HepG2 (cell line): ENCODE measurements at regions not wholly inside any gene's neighbourhood (a gene's known extent, or its start where the extent isn't known, plus 50 kb on each side); places are given as distances from the start of the nearest gene placed in this dataset.
"Not testable (repeated sequence)": the region's sequence is repeated elsewhere in the genome, so short reads cannot be mapped to it uniquely, and the experiment has no call there.

Experiments
- CEBPB ChIP-seq: IDR thresholded peaks from 2 replicates; pipeline ENCODE4 v1.6.1; 2011; ENCODE audit warnings: low read depth, low read length, improper control_type of control experiment, borderline replicate concordance
- FOSL2 ChIP-seq: sonication (generic); formaldehyde crosslinking; IDR thresholded peaks from 2 replicates; pipeline ENCODE4 v1.4.0; 2020; ENCODE audit warnings: missing genetic modification reagents
- FOXJ3 ChIP-seq: sonication (generic); formaldehyde crosslinking; IDR thresholded peaks from 2 replicates; pipeline ENCODE4 v1.4.0; 2020; ENCODE audit warnings: missing genetic modification reagents, mild to moderate bottlenecking, borderline replicate concordance
- FOXP1 ChIP-seq, 2 experiments: fragments of 450-650 bp in 1 of 2; IDR thresholded peaks; 2 replicates each; pipeline ENCODE4 v1.6.1; 2017 to 2018; ENCODE audit warnings: antibody characterized with exemption in 1 of 2
- KLF16 ChIP-seq, 2 experiments: sonication (generic) in 1 of 2; formaldehyde crosslinking in 1 of 2; IDR thresholded peaks; 2 replicates each; pipeline versions ENCODE4 v1.6.1 to v1.8.0; 2016 to 2023; ENCODE audit warnings: missing genetic modification reagents in 2 of 2, missing compliant biosample characterization in 1 of 2
- MAZ ChIP-seq, 2 experiments: sonication (generic) in 1 of 2; formaldehyde crosslinking in 1 of 2; IDR thresholded peaks; 2 replicates each; pipeline versions ENCODE4 v1.5.0 to v1.6.1; 2012 to 2020; ENCODE audit warnings: low read depth in 2 of 2, mild to moderate bottlenecking in 2 of 2, borderline replicate concordance in 1 of 2, improper control_type of control experiment in 1 of 2, low read length in 1 of 2, missing genetic modification reagents in 1 of 2, moderate library complexity in 1 of 2
- MIXL1 ChIP-seq: IDR thresholded peaks from 2 replicates; pipeline ENCODE4 v1.6.1; 2016
- RAD21 ChIP-seq: fragments of 450-650 bp; formaldehyde crosslinking; IDR thresholded peaks from 2 replicates; pipeline ENCODE4 v1.5.0; 2020; ENCODE audit warnings: mild to moderate bottlenecking
- SKI ChIP-seq: fragments of 450-650 bp; IDR thresholded peaks from one replicate; pipeline ENCODE4 v1.6.1; 2018; ENCODE audit warnings: mild to moderate bottlenecking; ENCODE audit not compliant: partially characterized antibody
- SOX6 ChIP-seq, 2 experiments: fragments of 450-650 bp in 1 of 2; sonication (generic) in 1 of 2; formaldehyde crosslinking in 1 of 2; IDR thresholded peaks; 2 replicates each; pipeline versions ENCODE4 v1.4.0 to v1.6.1; 2017 to 2020; ENCODE audit warnings: antibody characterized with exemption in 1 of 2, mild to moderate bottlenecking in 1 of 2, missing genetic modification reagents in 1 of 2
- STAG1 ChIP-seq: sonication (generic); formaldehyde crosslinking; IDR thresholded peaks from 2 replicates; pipeline ENCODE4 v1.4.0; 2020; ENCODE audit warnings: missing genetic modification reagents
- TARDBP ChIP-seq: sonication (generic); formaldehyde crosslinking; IDR thresholded peaks from 2 replicates; pipeline ENCODE4 v1.8.0; 2022; ENCODE audit warnings: mild to moderate bottlenecking, missing genetic modification reagents
- ZMYM4 ChIP-seq: sonication (generic); formaldehyde crosslinking; IDR thresholded peaks from 2 replicates; pipeline ENCODE4 v1.8.1; 2023; ENCODE audit warnings: mild to moderate bottlenecking, missing genetic modification reagents
- ZNF12 ChIP-seq: sonication (generic); formaldehyde crosslinking; IDR thresholded peaks from 2 replicates; pipeline ENCODE4 v1.5.0; 2020; ENCODE audit warnings: missing genetic modification reagents
- TF ChIP-seq, protein P1 (sequence below): IDR thresholded peaks from 2 replicates; pipeline ENCODE4 v1.6.1; 2018; ENCODE audit warnings: missing genetic modification reagents, mild to moderate bottlenecking, missing compliant biosample characterization
- TF ChIP-seq, protein P2 (sequence below), 2 experiments: fragments of 450-650 bp in 1 of 2; sonication (generic) in 1 of 2; formaldehyde crosslinking; IDR thresholded peaks; 2 replicates each; pipeline versions ENCODE4 v1.5.0 to v1.8.0; 2020 to 2022; ENCODE audit warnings: mild to moderate bottlenecking in 1 of 2, missing genetic modification reagents in 1 of 2
- TF ChIP-seq, protein P3 (sequence below): sonication (generic); formaldehyde crosslinking; IDR thresholded peaks from 2 replicates; pipeline ENCODE4 v1.5.0; 2020; ENCODE audit warnings: mild to moderate bottlenecking, missing genetic modification reagents, moderate library complexity
- TF ChIP-seq, protein P4 (sequence below): sonication (generic); formaldehyde crosslinking; IDR thresholded peaks from 2 replicates; pipeline ENCODE4 v1.4.0; 2020; ENCODE audit warnings: missing genetic modification reagents, borderline replicate concordance

DNA sequence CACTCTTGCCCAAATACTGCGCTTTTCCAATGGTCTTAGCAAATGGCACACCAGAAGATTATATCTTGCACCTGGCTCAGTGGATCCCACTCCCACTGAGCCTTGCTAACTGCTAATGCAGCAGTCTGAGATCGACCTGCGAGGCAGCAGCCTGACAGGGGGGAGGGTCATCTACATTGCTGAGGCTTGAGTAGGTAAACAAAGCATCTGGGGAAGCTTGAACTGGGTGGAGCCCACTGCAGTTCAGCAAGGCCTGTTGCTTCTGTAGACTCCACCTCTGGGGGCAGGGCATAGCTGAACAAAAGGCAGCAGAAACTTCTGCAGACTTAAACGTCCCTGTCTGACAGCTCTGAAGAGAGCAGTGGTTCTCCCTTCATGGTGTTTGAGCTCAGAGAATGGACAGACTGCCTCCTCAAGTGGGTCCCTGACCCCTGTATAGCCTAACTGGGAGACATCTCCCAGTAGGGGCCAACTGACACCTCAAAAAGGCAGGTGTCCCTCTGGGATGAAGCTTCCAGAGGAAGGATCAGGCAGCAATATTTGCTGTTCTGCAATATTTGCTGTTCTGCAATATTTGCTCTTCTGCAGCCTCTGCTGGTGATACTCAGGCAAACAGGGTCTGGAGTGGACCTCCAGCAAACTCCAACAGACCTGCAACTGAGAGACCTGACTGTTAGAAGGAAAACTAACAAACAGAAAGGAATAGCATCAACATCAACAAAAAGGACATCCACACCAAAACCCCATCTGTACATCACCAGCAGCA is 93.0 kb upstream of the MEGF10 start (continued):
- not testable (repeated sequence) for TF ChIP-seq MAZ (IDR thresholded peaks at IDR 0.05; ENCODE audit: borderline replicate concordance, low read depth, low read length); SOX6 (IDR thresholded peaks at IDR 0.05); FOXP1 (IDR thresholded peaks at IDR 0.05)
- peak; percentile 29; the same call in 1 of the 2 replicates for TF ChIP-seq MAZ (CRISPR knock-in tag; IDR thresholded peaks at IDR 0.05; ENCODE audit: low read depth)
- peak; percentile 45; the same call in 1 of the 2 replicates for TF ChIP-seq SOX6 (CRISPR knock-in tag; IDR thresholded peaks at IDR 0.05)
- TF ChIP-seq CEBPB: peak; percentile 53; the same call in 1 of the 2 replicates
- TF ChIP-seq, protein P1, sequence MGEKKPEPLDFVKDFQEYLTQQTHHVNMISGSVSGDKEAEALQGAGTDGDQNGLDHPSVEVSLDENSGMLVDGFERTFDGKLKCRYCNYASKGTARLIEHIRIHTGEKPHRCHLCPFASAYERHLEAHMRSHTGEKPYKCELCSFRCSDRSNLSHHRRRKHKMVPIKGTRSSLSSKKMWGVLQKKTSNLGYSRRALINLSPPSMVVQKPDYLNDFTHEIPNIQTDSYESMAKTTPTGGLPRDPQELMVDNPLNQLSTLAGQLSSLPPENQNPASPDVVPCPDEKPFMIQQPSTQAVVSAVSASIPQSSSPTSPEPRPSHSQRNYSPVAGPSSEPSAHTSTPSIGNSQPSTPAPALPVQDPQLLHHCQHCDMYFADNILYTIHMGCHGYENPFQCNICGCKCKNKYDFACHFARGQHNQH (CRISPR knock-in tag): 0 out of 2 replicates have a peak, but pooled peaks have one; percentile 23
- 0 out of 2 replicates have a peak, but pooled peaks have one; percentile 2 for TF ChIP-seq ZMYM4 (CRISPR knock-in tag)
- peak; percentile 51 for TF ChIP-seq FOSL2
- TF ChIP-seq, protein P2, sequence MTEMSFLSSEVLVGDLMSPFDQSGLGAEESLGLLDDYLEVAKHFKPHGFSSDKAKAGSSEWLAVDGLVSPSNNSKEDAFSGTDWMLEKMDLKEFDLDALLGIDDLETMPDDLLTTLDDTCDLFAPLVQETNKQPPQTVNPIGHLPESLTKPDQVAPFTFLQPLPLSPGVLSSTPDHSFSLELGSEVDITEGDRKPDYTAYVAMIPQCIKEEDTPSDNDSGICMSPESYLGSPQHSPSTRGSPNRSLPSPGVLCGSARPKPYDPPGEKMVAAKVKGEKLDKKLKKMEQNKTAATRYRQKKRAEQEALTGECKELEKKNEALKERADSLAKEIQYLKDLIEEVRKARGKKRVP (CRISPR knock-in tag; IDR thresholded peaks at IDR 0.05): peak in 1 of 2 experiments; percentile 51; a peak in 1 of 4 replicates
- 0 out of 4 replicates have a peak, but pooled peaks of 1 of the 2 experiments have one; percentile 38 for TF ChIP-seq KLF16 (CRISPR knock-in tag; IDR thresholded peaks at IDR 0.05)
- TF ChIP-seq, protein P3, sequence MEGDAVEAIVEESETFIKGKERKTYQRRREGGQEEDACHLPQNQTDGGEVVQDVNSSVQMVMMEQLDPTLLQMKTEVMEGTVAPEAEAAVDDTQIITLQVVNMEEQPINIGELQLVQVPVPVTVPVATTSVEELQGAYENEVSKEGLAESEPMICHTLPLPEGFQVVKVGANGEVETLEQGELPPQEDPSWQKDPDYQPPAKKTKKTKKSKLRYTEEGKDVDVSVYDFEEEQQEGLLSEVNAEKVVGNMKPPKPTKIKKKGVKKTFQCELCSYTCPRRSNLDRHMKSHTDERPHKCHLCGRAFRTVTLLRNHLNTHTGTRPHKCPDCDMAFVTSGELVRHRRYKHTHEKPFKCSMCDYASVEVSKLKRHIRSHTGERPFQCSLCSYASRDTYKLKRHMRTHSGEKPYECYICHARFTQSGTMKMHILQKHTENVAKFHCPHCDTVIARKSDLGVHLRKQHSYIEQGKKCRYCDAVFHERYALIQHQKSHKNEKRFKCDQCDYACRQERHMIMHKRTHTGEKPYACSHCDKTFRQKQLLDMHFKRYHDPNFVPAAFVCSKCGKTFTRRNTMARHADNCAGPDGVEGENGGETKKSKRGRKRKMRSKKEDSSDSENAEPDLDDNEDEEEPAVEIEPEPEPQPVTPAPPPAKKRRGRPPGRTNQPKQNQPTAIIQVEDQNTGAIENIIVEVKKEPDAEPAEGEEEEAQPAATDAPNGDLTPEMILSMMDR (CRISPR knock-in tag): peak; percentile 64
- 0 out of 2 replicates have a peak, but pooled peaks have one; percentile 11 for TF ChIP-seq TARDBP (CRISPR knock-in tag)
- 0 out of 2 replicates have a peak, but pooled peaks have one; percentile 12 for TF ChIP-seq RAD21 (CRISPR knock-in tag)
- TF ChIP-seq FOXP1 (CRISPR knock-in tag; IDR thresholded peaks at IDR 0.05): peak; percentile 12; the same call in 1 of the 2 replicates
- TF ChIP-seq, protein P4, sequence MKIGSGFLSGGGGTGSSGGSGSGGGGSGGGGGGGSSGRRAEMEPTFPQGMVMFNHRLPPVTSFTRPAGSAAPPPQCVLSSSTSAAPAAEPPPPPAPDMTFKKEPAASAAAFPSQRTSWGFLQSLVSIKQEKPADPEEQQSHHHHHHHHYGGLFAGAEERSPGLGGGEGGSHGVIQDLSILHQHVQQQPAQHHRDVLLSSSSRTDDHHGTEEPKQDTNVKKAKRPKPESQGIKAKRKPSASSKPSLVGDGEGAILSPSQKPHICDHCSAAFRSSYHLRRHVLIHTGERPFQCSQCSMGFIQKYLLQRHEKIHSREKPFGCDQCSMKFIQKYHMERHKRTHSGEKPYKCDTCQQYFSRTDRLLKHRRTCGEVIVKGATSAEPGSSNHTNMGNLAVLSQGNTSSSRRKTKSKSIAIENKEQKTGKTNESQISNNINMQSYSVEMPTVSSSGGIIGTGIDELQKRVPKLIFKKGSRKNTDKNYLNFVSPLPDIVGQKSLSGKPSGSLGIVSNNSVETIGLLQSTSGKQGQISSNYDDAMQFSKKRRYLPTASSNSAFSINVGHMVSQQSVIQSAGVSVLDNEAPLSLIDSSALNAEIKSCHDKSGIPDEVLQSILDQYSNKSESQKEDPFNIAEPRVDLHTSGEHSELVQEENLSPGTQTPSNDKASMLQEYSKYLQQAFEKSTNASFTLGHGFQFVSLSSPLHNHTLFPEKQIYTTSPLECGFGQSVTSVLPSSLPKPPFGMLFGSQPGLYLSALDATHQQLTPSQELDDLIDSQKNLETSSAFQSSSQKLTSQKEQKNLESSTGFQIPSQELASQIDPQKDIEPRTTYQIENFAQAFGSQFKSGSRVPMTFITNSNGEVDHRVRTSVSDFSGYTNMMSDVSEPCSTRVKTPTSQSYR (CRISPR knock-in tag): 0 out of 2 replicates have a peak, but pooled peaks have one; percentile 49
- 0 out of 2 replicates have a peak, but pooled peaks have one; percentile 22 for TF ChIP-seq MIXL1 (CRISPR knock-in tag)
- peak; percentile 12 for TF ChIP-seq SKI
- peak; percentile 49 for TF ChIP-seq STAG1
- TF ChIP-seq ZNF12: peak; percentile 61; the same call in 1 of the 2 replicates
- 0 out of 2 replicates have a peak, but pooled peaks have one; percentile 26 for TF ChIP-seq FOXJ3 (CRISPR knock-in tag)
